Lower leg skin (tissue), 3 donors: ENCODE measurements at regions not wholly inside any gene's neighbourhood (a gene's known extent, or its start where the extent isn't known, plus 50 kb on each side); places are given as distances from the start of the nearest gene placed in this dataset.

Source experiments
- CTCF ChIP-seq, 3 donors: fragments of 450-650 bp; IDR thresholded peaks; one replicate each; pipeline ENCODE4 v1.5.1; 2016; ENCODE audit warnings: antibody characterized with exemption in 3 of 3, mild to moderate bottlenecking in 3 of 3, moderate library complexity in 2 of 3
- POLR2A ChIP-seq, 2 donors: fragments of 450-650 bp; IDR thresholded peaks; one replicate each; pipeline ENCODE4 v1.6.1; 2016 to 2017; ENCODE audit warnings: antibody characterized with exemption in 2 of 2, mild to moderate bottlenecking in 1 of 2, moderate library complexity in 1 of 2

- TF ChIP-seq CTCF (IDR thresholded peaks at IDR 0.05), result no peak
- TF ChIP-seq POLR2A (IDR thresholded peaks at IDR 0.05), result no peak
Observed at GRCh38 chr6:48689498-48689897, 578.5 kb upstream of the PTCHD4 start.
